Astrocyte of the cerebellum (primary cell): ENCODE measurements at regions not wholly inside any gene's neighbourhood (a gene's known extent, or its start where the extent isn't known, plus 50 kb on each side); places are given as distances from the start of the nearest gene placed in this dataset.
"Not testable (repeated sequence)": the region's sequence is repeated elsewhere in the genome, so short reads cannot be mapped to it uniquely, and the experiment has no call there.

Experiments used
- DNase-seq: peaks from one replicate; pipeline ENCODE4 v3.0.0-alpha.2; 2011; ENCODE audit warnings: low read depth
- H3K4me3 ChIP-seq: 2 replicates; pipeline ENCODE4 v1.5.1; 2011; ENCODE audit warnings: mild to moderate bottlenecking, low read depth, low read length, moderate library complexity
- CTCF ChIP-seq: IDR thresholded peaks from 2 replicates; pipeline ENCODE4 v1.5.1; 2012; ENCODE audit warnings: low read length, low read depth, moderate library complexity, mild to moderate bottlenecking; ENCODE audit errors: missing control alignments
- in situ Hi-C: cut with HindIII; loops from 2 replicates; pipeline ENCODE4 v1.10.0; 2017; ENCODE audit warnings: low sequenced_read_pairs

DNA sequence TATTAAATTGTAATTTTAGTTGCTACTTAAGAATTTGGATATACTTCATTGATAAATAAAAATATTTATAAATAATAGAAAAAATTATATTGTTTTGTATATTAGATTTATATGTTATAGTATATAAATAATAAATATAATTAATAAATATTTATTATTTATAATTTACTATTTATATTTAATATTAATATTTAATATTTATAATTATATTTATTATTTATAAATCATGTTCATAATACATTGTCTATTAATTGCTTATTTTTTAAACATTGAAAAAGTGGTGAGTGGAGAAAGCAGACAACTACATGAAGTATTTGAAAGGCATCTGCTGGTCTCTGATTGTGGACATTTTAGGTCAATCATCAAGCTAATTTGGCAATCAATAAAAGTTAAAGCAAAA is 464.5 kb downstream of the MMUT start:
- TF ChIP-seq CTCF, result no peak
- in situ Hi-C loops, result no loop called here
- DNase-seq, result no peak

GRCh38 chr6:48996461-48997119 is 466.5 kb downstream of the MMUT start:
- TF ChIP-seq CTCF, result no peak
- DNase-seq, result no peak
- in situ Hi-C loops, result no loop called here
- H3K4me3 ChIP-seq, result no peak overlapping the region

More for the DNA sequence above, 464.5 kb downstream of the MMUT start:
- no peak overlapping the region for H3K4me3 ChIP-seq

- no peak overlapping the region for H3K4me3 ChIP-seq
- no peak for TF ChIP-seq CTCF
Measured at GRCh38 chr6:48994811-48995210, 468.2 kb downstream of the MMUT start.

DNA sequence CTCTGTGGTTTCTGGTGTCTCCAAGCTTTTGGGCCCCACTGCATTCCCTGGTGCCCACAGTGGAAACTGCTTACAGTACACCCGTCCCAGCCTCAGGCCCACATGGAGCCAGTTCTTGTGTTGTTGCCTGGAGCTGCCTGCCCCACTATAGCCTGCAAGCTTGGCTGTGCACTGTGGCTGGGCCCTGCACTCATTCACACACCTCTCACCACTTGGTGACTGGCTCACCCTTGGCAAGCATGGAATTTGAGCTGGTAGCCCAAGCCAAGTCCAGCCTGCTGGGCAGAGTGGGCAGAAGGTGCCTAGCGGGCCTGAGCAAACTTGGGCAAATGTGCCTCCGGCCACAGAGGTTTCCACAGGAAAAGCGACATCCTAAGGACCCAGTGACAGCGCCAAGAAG is 472.3 kb downstream of the MMUT start:
- in situ Hi-C loops, result no loop called here
- no peak overlapping the region for H3K4me3 ChIP-seq
- TF ChIP-seq CTCF, result no peak
- DNase-seq, result no peak

More at GRCh38 chr6:48994811-48995210, 468.2 kb downstream of the MMUT start:
- no peak for DNase-seq
- in situ Hi-C loops, result no loop called here

DNA sequence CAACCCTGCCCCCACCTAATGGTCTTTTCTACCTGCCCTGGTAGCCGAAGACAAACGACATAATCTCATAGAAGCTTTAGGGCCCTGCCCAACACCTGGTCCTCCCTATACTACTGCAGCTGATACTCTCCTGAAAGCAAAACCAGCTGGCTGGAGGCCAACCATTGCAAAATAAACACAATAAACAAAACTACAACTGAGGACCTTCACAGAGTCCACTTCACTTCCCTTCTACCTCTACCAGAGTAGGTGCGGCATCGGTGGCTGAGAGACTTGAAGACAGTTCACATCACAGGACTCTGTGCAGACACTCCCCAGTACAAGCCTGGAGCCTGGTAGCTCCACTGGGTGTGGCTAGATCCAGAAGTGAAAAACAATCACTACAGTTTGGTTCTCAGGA is 476.2 kb downstream of the MMUT start:
- H3K4me3 ChIP-seq, result no peak overlapping the region
- in situ Hi-C loops, result no loop called here
- no peak for DNase-seq
- no peak for TF ChIP-seq CTCF

- DNase-seq, result no peak
- no peak overlapping the region for H3K4me3 ChIP-seq
- in situ Hi-C loops, result no loop called here
- TF ChIP-seq CTCF, result no peak
Measured at GRCh38 chr6:48986105-48986504, 476.9 kb downstream of the MMUT start.

GRCh38 chr6:48985025-48985424 is 478.0 kb downstream of the MMUT start:
- no peak for TF ChIP-seq CTCF
- no peak for DNase-seq
- no peak overlapping the region for H3K4me3 ChIP-seq
- in situ Hi-C loops, result no loop called here

DNA sequence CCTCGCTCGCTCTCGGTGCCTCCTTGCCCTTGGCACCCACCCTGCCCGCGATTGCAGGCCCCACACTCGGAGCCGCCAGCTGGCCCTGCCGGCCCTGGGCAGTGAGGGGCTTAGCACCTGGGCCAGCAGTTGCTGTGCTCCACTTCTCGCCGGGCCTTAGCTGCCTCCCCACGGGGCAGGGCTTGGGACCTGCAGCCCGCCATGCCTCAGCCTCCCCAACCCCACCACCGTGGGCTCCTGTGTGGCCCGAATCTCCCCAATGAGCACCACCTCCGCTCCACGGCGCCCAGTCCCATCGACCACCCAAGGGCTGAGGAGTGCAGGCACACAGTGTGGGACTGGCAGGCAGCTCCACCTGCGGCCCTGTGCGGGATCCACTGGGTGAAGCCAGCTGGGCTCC is 479.1 kb downstream of the MMUT start:
- DNase-seq, H3K4me3 ChIP-seq, in situ Hi-C loops: not testable (repeated sequence)
